ENCODE measurements at regions not wholly inside any gene's neighbourhood (a gene's known extent, or its start where the extent isn't known, plus 50 kb on each side); places are given as distances from the start of the nearest gene placed in this dataset.

DNA sequence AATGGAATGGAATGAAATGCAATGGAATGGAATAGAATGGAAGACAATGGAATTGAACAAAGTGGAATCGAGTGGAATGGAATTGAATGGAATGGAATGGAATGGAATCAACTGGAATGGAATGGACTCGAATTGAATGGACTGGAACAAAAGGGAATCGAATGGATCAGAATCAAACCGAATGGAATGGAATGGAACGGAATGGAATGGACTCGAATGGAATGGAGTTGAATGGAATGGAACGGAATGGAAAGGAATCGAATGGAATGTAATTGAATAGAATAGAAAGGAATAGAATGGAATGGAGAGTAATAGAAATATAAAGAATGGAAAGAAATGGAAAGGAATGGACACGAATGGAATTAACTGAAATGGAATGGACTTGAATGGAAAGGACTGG is 475.2 kb upstream of the WSB1 start:
- TF ChIP-seq, protein P1, sequence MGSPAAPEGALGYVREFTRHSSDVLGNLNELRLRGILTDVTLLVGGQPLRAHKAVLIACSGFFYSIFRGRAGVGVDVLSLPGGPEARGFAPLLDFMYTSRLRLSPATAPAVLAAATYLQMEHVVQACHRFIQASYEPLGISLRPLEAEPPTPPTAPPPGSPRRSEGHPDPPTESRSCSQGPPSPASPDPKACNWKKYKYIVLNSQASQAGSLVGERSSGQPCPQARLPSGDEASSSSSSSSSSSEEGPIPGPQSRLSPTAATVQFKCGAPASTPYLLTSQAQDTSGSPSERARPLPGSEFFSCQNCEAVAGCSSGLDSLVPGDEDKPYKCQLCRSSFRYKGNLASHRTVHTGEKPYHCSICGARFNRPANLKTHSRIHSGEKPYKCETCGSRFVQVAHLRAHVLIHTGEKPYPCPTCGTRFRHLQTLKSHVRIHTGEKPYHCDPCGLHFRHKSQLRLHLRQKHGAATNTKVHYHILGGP (tag by site-specific recombination; IDR thresholded peaks at IDR 0.05) = no peak
- TF ChIP-seq ZNF426 (tag by site-specific recombination; IDR thresholded peaks at IDR 0.05) (no peak), ZNF555 (tag by site-specific recombination; conservative IDR thresholded peaks at IDR 0.05) (no peak), ZBTB8A (tag by site-specific recombination; IDR thresholded peaks at IDR 0.05) (no peak), RBAK (tag by site-specific recombination; IDR thresholded peaks at IDR 0.05) (no peak)
- H3K4me3 ChIP-seq (ENCODE audit: low read depth, low read length) = no peak overlapping the region
- CTCF ChIA-PET = no interaction called here
- H3K36me3 ChIP-seq (ENCODE audit: control insufficient read depth in 2 of 2, insufficient read depth in 1 of 2, low read length in 2 of 2) = no peaks in the 10 kb centered on the region
- no peak overlapping the region for H3K27ac ChIP-seq (ENCODE audit: extremely low read depth, low read depth, low read length)
- POLR2A ChIA-PET = no interaction called here
- no peaks in the 10 kb centered on the region for H3K4me1 ChIP-seq (ENCODE audit: control insufficient read depth, insufficient read depth, low read length)
- peaks cover 2% of the 10 kb centered on the region; the same call in 1 of the 2 replicates for H3K9me3 ChIP-seq (ENCODE audit: control insufficient read depth, insufficient read depth, low read depth, low read length)

Data from HEK293 (cell line).